NT2/D1 (cell line): ENCODE measurements at regions not wholly inside any gene's neighbourhood (a gene's known extent, or its start where the extent isn't known, plus 50 kb on each side); places are given as distances from the start of the nearest gene placed in this dataset.

Experiments
- DNase-seq: peaks from one replicate; pipeline ENCODE4 v3.0.0-alpha.2; 2011; ENCODE audit warnings: low read depth, low spot score
- H3K27me3 ChIP-seq: 2 replicates; pipeline ENCODE4 v1.6.0; 2011; ENCODE audit warnings: mild to moderate bottlenecking; ENCODE audit not compliant: insufficient read length, insufficient read depth
- H3K36me3 ChIP-seq: 2 replicates; pipeline ENCODE4 v1.6.1; 2011; ENCODE audit warnings: mild to moderate bottlenecking, low read length, mixed read lengths; ENCODE audit not compliant: insufficient read depth, insufficient read length
- H3K4me1 ChIP-seq: 2 replicates; pipeline ENCODE4 v1.5.1; 2011; ENCODE audit not compliant: insufficient read depth, insufficient read length
- H3K4me3 ChIP-seq: 2 replicates; pipeline ENCODE4 v1.5.1; 2011; ENCODE audit warnings: low read depth; ENCODE audit not compliant: insufficient read length
- H3K9ac ChIP-seq: 2 replicates; pipeline ENCODE4 v1.6.0; 2011; ENCODE audit warnings: low read depth; ENCODE audit not compliant: insufficient read length
- H3K9me3 ChIP-seq: 2 replicates; pipeline ENCODE4 v1.5.1; 2011; ENCODE audit warnings: mild to moderate bottlenecking, low read length; ENCODE audit not compliant: insufficient read depth
- SUZ12 ChIP-seq: IDR thresholded peaks from 2 replicates; pipeline ENCODE4 v1.6.1; 2011; ENCODE audit not compliant: insufficient read length, insufficient read depth; ENCODE audit errors: extremely low read depth
- YY1 ChIP-seq: IDR thresholded peaks from 2 replicates; pipeline ENCODE4 v1.6.1; 2011; ENCODE audit not compliant: insufficient read length, insufficient read depth
- ZNF274 ChIP-seq: IDR thresholded peaks from 2 replicates; pipeline ENCODE4 v1.6.1; 2011; ENCODE audit warnings: mild to moderate bottlenecking, low read depth, low read length

- no peaks in the 10 kb centered on the region for H3K4me1 ChIP-seq
- DNase-seq = no peak
- H3K9me3 ChIP-seq = peaks cover 9% of the 10 kb centered on the region; the same call in 1 of the 2 replicates
- TF ChIP-seq YY1 = no peak
- TF ChIP-seq SUZ12 = no peak
- TF ChIP-seq ZNF274 = no peak
- H3K4me3 ChIP-seq = no peak overlapping the region
- no peaks in the 10 kb centered on the region for H3K36me3 ChIP-seq
- no peak overlapping the region for H3K9ac ChIP-seq
- peaks cover 22% of the 10 kb centered on the region for H3K27me3 ChIP-seq
These were observed 626.5 kb downstream of the IRX1 start for GRCh38 chr5:4222147-4222546.

GRCh38 chr5:4222821-4223220 is 627.2 kb downstream of the IRX1 start:
- Histone ChIP-seq H3K9me3 (peaks cover 9% of the 10 kb centered on the region; the same call in 1 of the 2 replicates), H3K4me3 (no peak overlapping the region), H3K9ac (no peak overlapping the region), H3K36me3 (no peaks in the 10 kb centered on the region), H3K4me1 (no peaks in the 10 kb centered on the region), H3K27me3 (peaks cover 17% of the 10 kb centered on the region)
- no peak for DNase-seq
- TF ChIP-seq SUZ12 (no peak), YY1 (no peak), ZNF274 (no peak)

GRCh38 chr5:4225741-4226140 is 630.1 kb downstream of the IRX1 start:
- Histone ChIP-seq H3K9me3 (no peaks in the 10 kb centered on the region), H3K4me1 (peaks cover 4% of the 10 kb centered on the region), H3K9ac (no peak overlapping the region), H3K36me3 (no peaks in the 10 kb centered on the region), H3K27me3 (peaks cover under 1% of the 10 kb centered on the region), H3K4me3 (no peak overlapping the region)
- no peak for TF ChIP-seq YY1
- TF ChIP-seq ZNF274 = no peak
- TF ChIP-seq SUZ12 = no peak
- DNase-seq = no peak

- DNase-seq = no peak
- no peaks in the 10 kb centered on the region for H3K9me3 ChIP-seq
- no peak overlapping the region for H3K4me3 ChIP-seq
- H3K4me1 ChIP-seq = peaks cover 4% of the 10 kb centered on the region
- H3K9ac ChIP-seq = no peak overlapping the region
- TF ChIP-seq ZNF274 (no peak), SUZ12 (no peak), YY1 (no peak)
- no peaks in the 10 kb centered on the region for H3K27me3 ChIP-seq
- no peaks in the 10 kb centered on the region for H3K36me3 ChIP-seq
These were observed 630.9 kb downstream of the IRX1 start for GRCh38 chr5:4226565-4226964.

- no peaks in the 10 kb centered on the region for H3K36me3 ChIP-seq
- TF ChIP-seq YY1 = no peak
- no peak for TF ChIP-seq SUZ12
- no peak for TF ChIP-seq ZNF274
- no peak overlapping the region for H3K4me3 ChIP-seq
- H3K9me3 ChIP-seq = no peaks in the 10 kb centered on the region
- no peak overlapping the region for H3K9ac ChIP-seq
- peaks cover 4% of the 10 kb centered on the region for H3K4me1 ChIP-seq
- no peaks in the 10 kb centered on the region for H3K27me3 ChIP-seq
- no peak for DNase-seq
These were observed 633.1 kb downstream of the IRX1 start for GRCh38 chr5:4228708-4229107.

- no peak for TF ChIP-seq SUZ12
- TF ChIP-seq YY1 = no peak
- no peak for TF ChIP-seq ZNF274
- H3K36me3 ChIP-seq = no peaks in the 10 kb centered on the region
- no peak for DNase-seq
- no peaks in the 10 kb centered on the region for H3K27me3 ChIP-seq
- H3K4me1 ChIP-seq = peaks cover 4% of the 10 kb centered on the region
- H3K9me3 ChIP-seq = peaks cover 6% of the 10 kb centered on the region
- no peak overlapping the region for H3K4me3 ChIP-seq
- H3K9ac ChIP-seq = no peak overlapping the region
These were observed 634.0 kb downstream of the IRX1 start for GRCh38 chr5:4229414-4230292.

GRCh38 chr5:4230471-4230785 is 634.8 kb downstream of the IRX1 start:
- TF ChIP-seq SUZ12 (no peak), ZNF274 (no peak), YY1 (no peak)
- Histone ChIP-seq H3K27me3 (no peaks in the 10 kb centered on the region), H3K36me3 (no peaks in the 10 kb centered on the region), H3K9me3 (peaks cover 9% of the 10 kb centered on the region), H3K4me1 (peaks cover 4% of the 10 kb centered on the region), H3K9ac (no peak overlapping the region), H3K4me3 (no peak overlapping the region)
- DNase-seq = no peak

GRCh38 chr5:4230786-4231641 is 635.4 kb downstream of the IRX1 start:
- H3K36me3 ChIP-seq = no peaks in the 10 kb centered on the region
- H3K4me3 ChIP-seq = no peak overlapping the region
- DNase-seq = no peak
- TF ChIP-seq ZNF274 (no peak), YY1 (no peak), SUZ12 (no peak)
- H3K9ac ChIP-seq = no peak overlapping the region
- H3K4me1 ChIP-seq = peaks cover 4% of the 10 kb centered on the region
- peaks cover 9% of the 10 kb centered on the region for H3K9me3 ChIP-seq
- H3K27me3 ChIP-seq = no peaks in the 10 kb centered on the region
